Stomach smooth muscle (tissue), 2 donors: ENCODE measurements at regions not wholly inside any gene's neighbourhood (a gene's known extent, or its start where the extent isn't known, plus 50 kb on each side); places are given as distances from the start of the nearest gene placed in this dataset.
"Not testable (repeated sequence)": the region's sequence is repeated elsewhere in the genome, so short reads cannot be mapped to it uniquely, and the experiment has no call there.

Experiments
- H3K27ac ChIP-seq: one replicate; pipeline ENCODE4 v1.7.0; 2013; ENCODE audit warnings: mild to moderate bottlenecking, low read length, inconsistent platforms
- H3K27me3 ChIP-seq, 2 donors: one replicate each; pipeline ENCODE4 v1.7.0; 2013; ENCODE audit warnings: low read length in 2 of 2; ENCODE audit not compliant: insufficient read depth in 2 of 2, control insufficient read depth in 1 of 2
- H3K36me3 ChIP-seq, 2 donors: one replicate each; pipeline ENCODE4 v1.7.0; 2013; ENCODE audit warnings: low read length in 2 of 2; ENCODE audit not compliant: control insufficient read depth in 2 of 2, insufficient read depth in 2 of 2
- H3K4me1 ChIP-seq: one replicate; pipeline ENCODE4 v1.7.0; 2013; ENCODE audit warnings: low read length; ENCODE audit not compliant: control insufficient read depth, insufficient read depth
- H3K4me3 ChIP-seq, 2 donors: one replicate each; pipeline ENCODE4 v1.7.0; 2013; ENCODE audit warnings: low read length in 2 of 2
- H3K9ac ChIP-seq, 2 donors: one replicate each; pipeline ENCODE4 v1.7.0; 2013; ENCODE audit warnings: low read length in 2 of 2, mild to moderate bottlenecking in 1 of 2
- H3K9me3 ChIP-seq, 2 donors: one replicate each; pipeline ENCODE4 v1.7.0; 2013; ENCODE audit warnings: low read length in 2 of 2; ENCODE audit not compliant: control insufficient read depth in 2 of 2
- donor health status: healthy.
- donor health status: Pancreatic carcinoma.

DNA sequence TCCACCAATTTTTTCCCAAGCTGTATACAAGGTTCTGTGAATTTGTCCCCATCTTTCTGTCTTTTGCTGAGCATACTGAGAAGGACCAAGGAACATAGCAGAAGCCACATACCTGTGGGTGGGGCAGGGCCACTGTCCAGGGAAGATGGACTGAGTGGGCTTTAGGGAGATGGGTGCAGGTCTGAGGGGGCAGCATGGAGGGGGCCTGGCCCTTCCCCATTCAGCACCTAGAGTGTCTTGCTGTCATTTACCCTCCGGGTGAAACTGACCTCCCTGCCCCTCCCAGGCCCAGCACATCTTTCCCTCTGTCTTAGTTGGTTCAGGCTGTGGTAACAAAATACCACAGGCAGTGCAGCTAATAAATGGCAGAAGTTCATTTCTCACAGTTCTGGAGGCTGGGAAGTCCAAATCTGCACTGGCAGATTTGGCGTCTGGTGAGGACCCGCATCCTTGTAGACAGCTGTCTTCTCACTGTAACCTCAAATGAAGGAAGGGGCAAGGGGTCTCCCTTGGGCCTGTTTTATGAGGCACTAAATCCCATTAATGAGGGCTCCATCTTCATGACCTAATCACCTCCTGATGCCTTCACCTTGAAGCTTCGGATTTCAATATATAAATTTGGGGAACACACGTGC is 180.0 kb upstream of the SMAD3 start:
- Histone ChIP-seq H3K9me3 (no peaks in the 10 kb centered on the region), H3K9ac (no peak overlapping the region), H3K27me3 (no peaks in the 10 kb centered on the region), H3K4me1 (peaks cover 34% of the 10 kb centered on the region), H3K27ac (no peak overlapping the region), H3K36me3 (no peaks in the 10 kb centered on the region), H3K4me3 (no peak overlapping the region)

DNA sequence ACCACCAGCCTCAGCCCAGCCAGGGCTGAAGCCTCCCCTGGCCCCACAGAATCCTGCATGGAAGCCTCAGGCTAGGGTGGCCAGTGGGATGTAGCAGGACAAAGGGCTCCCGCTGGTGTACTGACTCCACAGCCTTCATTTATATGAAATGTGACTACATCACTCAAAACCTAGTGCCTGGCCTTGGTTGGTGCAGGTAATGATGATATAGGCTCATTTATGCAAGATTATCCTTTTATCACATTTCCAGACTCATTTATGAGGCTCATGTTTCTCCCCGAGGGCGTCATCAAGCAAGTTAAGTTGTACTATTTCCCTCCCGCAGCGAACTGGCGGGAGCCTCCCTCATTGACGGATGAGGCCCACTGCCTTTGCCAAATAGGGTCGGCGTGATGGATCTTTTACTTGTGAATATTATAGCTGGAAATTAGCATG is 179.1 kb upstream of the SMAD3 start:
- Histone ChIP-seq H3K36me3 (no peaks in the 10 kb centered on the region), H3K9ac (no peak overlapping the region), H3K27me3 (no peaks in the 10 kb centered on the region), H3K9me3 (no peaks in the 10 kb centered on the region), H3K4me1 (peaks cover 34% of the 10 kb centered on the region), H3K4me3 (no peak overlapping the region), H3K27ac (no peak overlapping the region)

GRCh38 chr15:66886686-66887273 is 178.6 kb upstream of the SMAD3 start:
- H3K36me3 ChIP-seq, result no peaks in the 10 kb centered on the region
- H3K9ac ChIP-seq, result no peak overlapping the region
- no peaks in the 10 kb centered on the region for H3K27me3 ChIP-seq
- no peak overlapping the region for H3K27ac ChIP-seq
- no peaks in the 10 kb centered on the region for H3K9me3 ChIP-seq
- no peak overlapping the region for H3K4me3 ChIP-seq
- peaks cover 34% of the 10 kb centered on the region for H3K4me1 ChIP-seq

DNA sequence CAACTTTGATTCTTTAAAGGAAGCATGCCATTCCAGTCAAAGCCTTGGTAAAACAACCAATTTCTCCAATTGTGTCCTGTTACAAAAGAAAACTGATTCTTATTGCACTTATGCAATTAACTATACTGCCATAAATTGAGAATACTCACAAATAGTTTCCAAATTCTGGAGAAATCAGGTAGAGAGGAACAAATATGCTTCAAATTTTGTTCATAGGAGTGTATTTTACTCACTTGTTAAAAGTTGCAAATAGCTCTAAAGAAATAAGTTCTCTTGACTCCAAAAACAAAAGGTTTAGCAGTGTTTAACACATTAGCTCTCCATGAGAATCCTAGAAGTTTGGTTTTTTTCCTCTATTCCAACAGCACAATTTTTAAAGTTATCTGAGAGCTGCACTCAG is 176.1 kb upstream of the SMAD3 start:
- H3K27me3 ChIP-seq, H3K9ac ChIP-seq, H3K9me3 ChIP-seq, H3K36me3 ChIP-seq, H3K4me3 ChIP-seq, H3K27ac ChIP-seq: not testable (repeated sequence)
- H3K4me1 ChIP-seq, result peaks cover 15% of the 10 kb centered on the region

DNA sequence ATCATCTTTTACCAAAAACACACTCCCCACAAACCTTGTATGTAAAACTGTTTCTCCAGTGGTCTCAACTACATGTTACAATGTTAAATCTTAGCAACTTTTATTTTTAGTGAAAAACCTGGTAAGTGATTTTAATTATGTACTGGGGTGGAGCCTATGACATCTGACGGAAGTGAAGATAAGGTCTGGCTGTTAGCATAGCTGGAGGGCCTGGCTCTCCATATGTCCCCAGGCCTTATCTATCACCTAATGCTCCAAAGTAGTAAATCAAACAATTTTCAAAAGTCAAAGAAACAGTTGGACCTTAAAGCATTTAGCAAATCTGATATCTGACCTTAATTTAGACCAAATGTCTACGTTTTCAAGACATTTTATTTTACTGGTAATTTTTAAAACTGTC is 173.6 kb upstream of the SMAD3 start:
- Histone ChIP-seq H3K4me3 (no peak overlapping the region), H3K27me3 (no peaks in the 10 kb centered on the region), H3K27ac (no peak overlapping the region)

DNA sequence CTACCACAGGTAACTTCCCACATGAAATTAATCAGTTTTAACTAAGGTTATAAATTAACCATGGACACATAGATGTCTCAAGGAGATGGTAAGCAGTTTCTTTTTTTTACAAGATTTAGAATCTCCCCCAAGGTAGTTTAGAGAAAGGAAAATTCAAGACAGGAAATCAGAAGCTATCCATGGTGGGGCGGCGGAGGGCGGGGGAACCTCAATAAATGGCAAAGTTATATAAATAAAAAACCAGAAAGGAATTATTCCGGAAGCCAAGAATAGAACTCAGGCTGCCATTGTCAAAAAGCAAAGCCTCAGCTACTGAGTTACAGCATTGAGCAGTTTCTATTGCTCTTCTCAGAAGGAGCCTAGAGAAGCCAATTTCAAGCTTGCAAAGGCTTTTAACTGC is 172.1 kb upstream of the SMAD3 start:
- Histone ChIP-seq H3K27ac (no peak overlapping the region), H3K27me3 (no peaks in the 10 kb centered on the region)

More for the DNA sequence above, 173.6 kb upstream of the SMAD3 start:
- H3K9ac ChIP-seq, result no peak overlapping the region
- H3K36me3 ChIP-seq, result no peaks in the 10 kb centered on the region
- peaks cover 3% of the 10 kb centered on the region for H3K4me1 ChIP-seq
- no peaks in the 10 kb centered on the region for H3K9me3 ChIP-seq

DNA sequence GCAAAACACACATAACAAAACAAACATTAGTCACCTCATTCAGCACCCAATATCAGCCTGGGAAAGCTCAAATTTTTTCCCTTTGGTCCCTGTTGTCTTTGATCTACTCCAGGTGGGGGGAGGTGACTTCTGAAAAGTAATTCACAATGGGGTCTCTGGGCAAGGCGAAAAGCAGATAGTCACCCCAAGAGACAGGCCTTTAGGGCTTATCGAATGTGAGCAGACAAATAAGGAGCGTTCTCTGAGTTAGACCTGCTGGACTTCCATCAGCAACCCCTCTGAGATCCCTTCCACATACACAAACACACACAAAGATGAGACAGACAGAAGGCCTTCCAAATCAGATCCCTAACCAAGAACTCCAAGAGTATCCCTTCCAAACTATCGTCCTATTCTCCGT is 171.0 kb upstream of the SMAD3 start:
- H3K27ac ChIP-seq, result no peak overlapping the region
- H3K27me3 ChIP-seq, result no peaks in the 10 kb centered on the region
- no peaks in the 10 kb centered on the region for H3K9me3 ChIP-seq
- no peak overlapping the region for H3K9ac ChIP-seq
- peaks cover 2% of the 10 kb centered on the region for H3K4me1 ChIP-seq
- no peaks in the 10 kb centered on the region for H3K36me3 ChIP-seq
- H3K4me3 ChIP-seq, result no peak overlapping the region

More for the DNA sequence above, 172.1 kb upstream of the SMAD3 start:
- no peaks in the 10 kb centered on the region for H3K36me3 ChIP-seq
- H3K4me3 ChIP-seq, result no peak overlapping the region
- no peaks in the 10 kb centered on the region for H3K9me3 ChIP-seq
- peaks cover 2% of the 10 kb centered on the region for H3K4me1 ChIP-seq
- no peak overlapping the region for H3K9ac ChIP-seq

DNA sequence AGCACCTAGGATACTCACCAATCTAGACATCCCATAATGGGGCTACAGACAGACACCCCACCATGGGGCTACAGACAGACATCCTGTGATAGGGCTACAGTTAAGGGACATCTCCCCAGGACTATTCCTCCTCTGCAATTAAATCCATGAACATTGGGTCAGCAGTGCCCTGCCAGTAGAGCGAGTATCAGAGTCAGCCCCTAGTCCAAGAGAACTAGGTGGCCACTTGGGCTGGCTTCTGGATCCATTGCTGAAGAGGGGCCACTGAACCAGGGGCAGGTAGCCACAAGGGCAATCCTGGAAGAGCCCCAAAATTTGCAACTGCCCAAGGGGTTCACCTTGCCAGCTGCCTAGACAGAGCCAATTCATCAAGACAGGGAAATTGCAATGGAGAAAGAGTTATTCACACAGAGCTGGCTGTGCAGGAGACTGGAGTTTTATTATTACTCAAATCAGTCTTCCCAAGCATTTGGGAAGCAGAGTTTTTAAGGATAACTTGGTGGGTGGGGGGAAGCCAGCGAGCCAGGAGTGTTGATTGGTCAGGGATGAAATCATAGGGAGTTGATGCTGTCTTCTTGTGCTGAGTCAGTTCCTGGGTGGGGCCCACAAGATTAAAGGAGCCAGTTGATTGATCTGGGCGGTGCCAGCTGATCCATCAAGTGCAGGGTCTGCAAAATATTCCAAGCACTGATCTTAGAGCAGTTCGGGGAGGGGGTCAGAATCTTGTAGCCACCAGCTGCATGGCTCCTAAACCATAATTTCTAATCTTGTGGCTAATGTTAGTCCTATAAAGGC is 170.2 kb upstream of the SMAD3 start:
- no peaks in the 10 kb centered on the region for H3K9me3 ChIP-seq
- no peak overlapping the region for H3K27ac ChIP-seq
- H3K4me3 ChIP-seq, result no peak overlapping the region
- H3K9ac ChIP-seq, result no peak overlapping the region
- H3K4me1 ChIP-seq, result peaks cover 2% of the 10 kb centered on the region
- no peaks in the 10 kb centered on the region for H3K27me3 ChIP-seq
- H3K36me3 ChIP-seq, result no peaks in the 10 kb centered on the region

GRCh38 chr15:66895794-66896453 is 169.5 kb upstream of the SMAD3 start:
- Histone ChIP-seq H3K27me3 (no peaks in the 10 kb centered on the region), H3K36me3 (no peaks in the 10 kb centered on the region), H3K9me3 (no peaks in the 10 kb centered on the region), H3K4me1 (peaks cover 2% of the 10 kb centered on the region), H3K9ac (no peak overlapping the region), H3K4me3 (no peak overlapping the region), H3K27ac (no peak overlapping the region)

- H3K9ac ChIP-seq, result no peak overlapping the region
- H3K36me3 ChIP-seq, result no peaks in the 10 kb centered on the region
- H3K9me3 ChIP-seq, result no peaks in the 10 kb centered on the region
- H3K27ac ChIP-seq, result no peak overlapping the region
- H3K4me3 ChIP-seq, result no peak overlapping the region
- H3K4me1 ChIP-seq, result peaks cover 6% of the 10 kb centered on the region
- no peaks in the 10 kb centered on the region for H3K27me3 ChIP-seq
Measured at GRCh38 chr15:66896611-66897010, 168.8 kb upstream of the SMAD3 start.
